WTC11 (cell line): ENCODE measurements at regions not wholly inside any gene's neighbourhood (a gene's known extent, or its start where the extent isn't known, plus 50 kb on each side); places are given as distances from the start of the nearest gene placed in this dataset.

Experiments
- ATAC-seq: fragments of 200-7000 bp; cut with Tn5 transposase; 2 replicates; pipeline ENCODE4 v1.10.0; 2021; ENCODE audit warnings: mild to moderate bottlenecking, moderate library complexity
- CTCF ChIA-PET: fragments of 300-600 bp; sonication (Branson Sonifier 250); formaldehyde crosslinking; loops from one replicate; lab custom pipeline; 2021; ENCODE audit warnings: antibody characterized with exemption; lab: Charles Lee
- POLR2A ChIA-PET: fragments of 350-600 bp; sonication (Branson Sonifier 250); formaldehyde crosslinking; loops from one replicate; lab custom pipeline; 2021; ENCODE audit warnings: antibody characterized with exemption; lab: Charles Lee
- DNase-seq: peaks from one replicate; pipeline ENCODE4 v3.0.0; 2021; ENCODE audit warnings: low spot score
- H3K27ac Mint-ChIP-seq: 2 replicates; pipeline ENCODE4 v1.8.0; 2021; ENCODE audit warnings: mixed read lengths
- H3K27me3 Mint-ChIP-seq: 2 replicates; pipeline ENCODE4 v1.8.0; 2021; ENCODE audit warnings: low read depth, mild to moderate bottlenecking, moderate library complexity, mixed read lengths
- H3K36me3 Mint-ChIP-seq: 2 replicates; pipeline ENCODE4 v1.8.0; 2021; ENCODE audit warnings: mixed read lengths
- H3K4me1 Mint-ChIP-seq: 2 replicates; pipeline ENCODE4 v1.8.0; 2022; ENCODE audit warnings: mixed read lengths
- H3K4me3 Mint-ChIP-seq: 2 replicates; pipeline ENCODE4 v1.8.0; 2021; ENCODE audit warnings: mild to moderate bottlenecking, moderate library complexity, mixed read lengths
- H3K9me3 Mint-ChIP-seq: 2 replicates; pipeline ENCODE4 v1.8.0; 2021; ENCODE audit warnings: mixed read lengths
- AFF4 ChIP-seq: sonication (generic); formaldehyde crosslinking; IDR thresholded peaks from 2 replicates; pipeline ENCODE4 v1.8.1; 2023; ENCODE audit warnings: mild to moderate bottlenecking, missing genetic modification reagents, borderline replicate concordance
- ATF3 ChIP-seq: sonication (generic); formaldehyde crosslinking; conservative IDR thresholded peaks from 2 replicates; pipeline ENCODE4 v1.8.1; 2022; ENCODE audit warnings: mild to moderate bottlenecking, missing genetic modification reagents
- CREM ChIP-seq: sonication (generic); formaldehyde crosslinking; IDR thresholded peaks from 2 replicates; pipeline ENCODE4 v1.8.1; 2022; ENCODE audit warnings: mild to moderate bottlenecking, missing genetic modification reagents, moderate library complexity
- EMX1 ChIP-seq: fragments of 250-450 bp; sonication (Bioruptor Pico); IDR thresholded peaks from 2 replicates; pipeline ENCODE4 v1.8.0; 2021; ENCODE audit warnings: mild to moderate bottlenecking
- ESRRA ChIP-seq: sonication (generic); formaldehyde crosslinking; IDR thresholded peaks from 2 replicates; pipeline ENCODE4 v1.8.1; 2022; ENCODE audit warnings: mild to moderate bottlenecking, missing genetic modification reagents, borderline replicate concordance
- FOXK1 ChIP-seq: sonication (generic); formaldehyde crosslinking; IDR thresholded peaks from 2 replicates; pipeline ENCODE4 v1.8.0; 2022; ENCODE audit warnings: mild to moderate bottlenecking, moderate library complexity, missing genetic modification reagents
- FOXP4 ChIP-seq: sonication (generic); formaldehyde crosslinking; IDR thresholded peaks from 2 replicates; pipeline ENCODE4 v1.8.0; 2022; ENCODE audit warnings: mild to moderate bottlenecking, missing genetic modification reagents
- GTF2I ChIP-seq: fragments of 250-450 bp; sonication (Bioruptor Pico); conservative IDR thresholded peaks from 2 replicates; pipeline ENCODE4 v1.4.0; 2021; ENCODE audit warnings: mild to moderate bottlenecking
- JUN ChIP-seq: sonication (generic); formaldehyde crosslinking; IDR thresholded peaks from 2 replicates; pipeline ENCODE4 v1.8.0; 2023; ENCODE audit warnings: mild to moderate bottlenecking, missing genetic modification reagents
- MAX ChIP-seq: sonication (generic); formaldehyde crosslinking; IDR thresholded peaks from 2 replicates; pipeline ENCODE4 v1.8.0; 2022; ENCODE audit warnings: mild to moderate bottlenecking, missing genetic modification reagents
- MLX ChIP-seq: sonication (generic); formaldehyde crosslinking; IDR thresholded peaks from 2 replicates; pipeline ENCODE4 v1.8.1; 2023; ENCODE audit warnings: mild to moderate bottlenecking, missing genetic modification reagents, moderate library complexity
- NR2C2 ChIP-seq: sonication (generic); formaldehyde crosslinking; IDR thresholded peaks from 2 replicates; pipeline ENCODE4 v1.8.0; 2022; ENCODE audit warnings: mild to moderate bottlenecking, missing genetic modification reagents
- NR3C1 ChIP-seq: sonication (generic); formaldehyde crosslinking; conservative IDR thresholded peaks from 2 replicates; pipeline ENCODE4 v1.8.1; 2023; ENCODE audit warnings: low read depth, mild to moderate bottlenecking, missing genetic modification reagents
- RELA ChIP-seq: sonication (generic); formaldehyde crosslinking; IDR thresholded peaks from 2 replicates; pipeline ENCODE4 v1.8.1; 2022; ENCODE audit warnings: missing genetic modification reagents, mild to moderate bottlenecking, borderline replicate concordance
- SMAD3 ChIP-seq: sonication (generic); formaldehyde crosslinking; IDR thresholded peaks from 2 replicates; pipeline ENCODE4 v1.8.0; 2022; ENCODE audit warnings: missing genetic modification reagents, mild to moderate bottlenecking, borderline replicate concordance
- SMAD4 ChIP-seq: sonication (generic); formaldehyde crosslinking; IDR thresholded peaks from 2 replicates; pipeline ENCODE4 v1.8.0; 2022; ENCODE audit warnings: mild to moderate bottlenecking, missing genetic modification reagents
- SP1 ChIP-seq: sonication (generic); formaldehyde crosslinking; conservative IDR thresholded peaks from 2 replicates; pipeline ENCODE4 v1.8.1; 2022; ENCODE audit warnings: missing genetic modification reagents
- TP53 ChIP-seq: sonication (generic); formaldehyde crosslinking; IDR thresholded peaks from 2 replicates; pipeline ENCODE4 v1.8.1; 2023; ENCODE audit warnings: mild to moderate bottlenecking, missing genetic modification reagents
- ZMAT4 ChIP-seq: fragments of 250-450 bp; sonication (Bioruptor Pico); IDR thresholded peaks from 2 replicates; pipeline ENCODE4 v1.9.0; 2021; ENCODE audit warnings: mild to moderate bottlenecking
- ZNF121 ChIP-seq: sonication (generic); formaldehyde crosslinking; IDR thresholded peaks from 2 replicates; pipeline ENCODE4 v1.8.0; 2023; ENCODE audit warnings: missing genetic modification reagents
- ZNF219 ChIP-seq: sonication (generic); formaldehyde crosslinking; IDR thresholded peaks from 2 replicates; pipeline ENCODE4 v1.8.0; 2023; ENCODE audit warnings: missing genetic modification reagents, mild to moderate bottlenecking, borderline replicate concordance
- ZNF317 ChIP-seq: sonication (generic); formaldehyde crosslinking; IDR thresholded peaks from 2 replicates; pipeline ENCODE4 v1.8.1; 2023; ENCODE audit warnings: low read depth, mild to moderate bottlenecking, moderate library complexity, missing genetic modification reagents, borderline replicate concordance
- TF ChIP-seq, protein P1 (sequence below): fragments of 200-600 bp; IDR thresholded peaks from 2 replicates; pipeline ENCODE4 v1.8.0; 2022; ENCODE audit warnings: antibody characterized with exemption
- TF ChIP-seq, protein P2 (sequence below): sonication (generic); formaldehyde crosslinking; IDR thresholded peaks from 2 replicates; pipeline ENCODE4 v1.8.1; 2023; ENCODE audit warnings: mild to moderate bottlenecking, missing genetic modification reagents
- TF ChIP-seq, protein P3 (sequence below): sonication (generic); formaldehyde crosslinking; IDR thresholded peaks from 2 replicates; pipeline ENCODE4 v1.8.0; 2023; ENCODE audit warnings: missing genetic modification reagents

DNA sequence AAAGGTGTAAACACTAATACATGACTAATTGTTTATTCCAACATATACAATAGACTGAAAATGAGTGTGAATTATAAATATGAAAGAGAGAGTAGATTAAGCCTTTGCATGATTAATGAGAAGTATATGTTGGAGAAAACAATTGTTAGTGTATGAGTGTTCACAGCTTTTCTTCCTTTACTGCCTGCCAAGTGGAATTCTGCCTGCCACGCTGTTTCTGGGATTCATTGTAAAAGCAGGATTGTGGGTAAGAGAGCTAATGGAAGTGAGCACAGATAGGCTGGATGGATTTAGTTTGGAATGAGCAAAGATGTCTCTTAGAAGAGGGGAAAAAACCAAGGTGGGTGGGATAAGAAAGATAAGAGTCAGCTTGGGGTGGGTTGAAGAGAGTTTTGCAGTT is 129.6 kb upstream of the NMUR2 start (continued):
- TF ChIP-seq ZNF317, result no peak
- no peak for TF ChIP-seq SMAD4 (CRISPR knock-in tag)
- no peak for TF ChIP-seq ZNF121 (CRISPR knock-in tag)

DNA sequence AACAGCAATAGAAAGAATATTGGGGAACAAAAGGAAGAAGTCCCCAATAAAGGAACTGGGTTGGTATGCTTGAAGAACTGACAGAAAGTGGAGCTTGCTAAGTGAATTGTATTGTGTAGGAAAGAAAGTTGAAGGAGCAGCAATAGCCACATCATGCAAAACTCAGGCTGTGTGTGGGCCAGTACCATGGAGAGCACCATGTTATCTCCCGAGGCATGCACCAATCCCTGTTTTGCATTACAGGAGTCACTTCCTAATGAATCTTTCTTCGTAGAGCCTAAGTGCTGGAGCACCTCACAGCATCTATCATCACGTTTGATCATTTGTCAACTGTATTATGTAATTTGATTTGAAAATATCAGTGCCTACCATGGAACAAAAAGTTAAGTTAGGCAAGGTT is 137.7 kb upstream of the NMUR2 start:
- Mint-ChIP-seq H3K36me3 (no peaks in the 10 kb centered on the region), H3K27ac (no peak overlapping the region), H3K4me3 (no peak overlapping the region), H3K27me3 (no peaks in the 10 kb centered on the region; the same call in 1 of the 2 replicates), H3K9me3 (no peaks in the 10 kb centered on the region), H3K4me1 (no peaks in the 10 kb centered on the region)
- ChIA-PET CTCF (no interaction called here), POLR2A (no interaction called here)
- ATAC-seq (peak; percentile 90), DNase-seq (peak; percentile 47)
- TF ChIP-seq, protein P1, sequence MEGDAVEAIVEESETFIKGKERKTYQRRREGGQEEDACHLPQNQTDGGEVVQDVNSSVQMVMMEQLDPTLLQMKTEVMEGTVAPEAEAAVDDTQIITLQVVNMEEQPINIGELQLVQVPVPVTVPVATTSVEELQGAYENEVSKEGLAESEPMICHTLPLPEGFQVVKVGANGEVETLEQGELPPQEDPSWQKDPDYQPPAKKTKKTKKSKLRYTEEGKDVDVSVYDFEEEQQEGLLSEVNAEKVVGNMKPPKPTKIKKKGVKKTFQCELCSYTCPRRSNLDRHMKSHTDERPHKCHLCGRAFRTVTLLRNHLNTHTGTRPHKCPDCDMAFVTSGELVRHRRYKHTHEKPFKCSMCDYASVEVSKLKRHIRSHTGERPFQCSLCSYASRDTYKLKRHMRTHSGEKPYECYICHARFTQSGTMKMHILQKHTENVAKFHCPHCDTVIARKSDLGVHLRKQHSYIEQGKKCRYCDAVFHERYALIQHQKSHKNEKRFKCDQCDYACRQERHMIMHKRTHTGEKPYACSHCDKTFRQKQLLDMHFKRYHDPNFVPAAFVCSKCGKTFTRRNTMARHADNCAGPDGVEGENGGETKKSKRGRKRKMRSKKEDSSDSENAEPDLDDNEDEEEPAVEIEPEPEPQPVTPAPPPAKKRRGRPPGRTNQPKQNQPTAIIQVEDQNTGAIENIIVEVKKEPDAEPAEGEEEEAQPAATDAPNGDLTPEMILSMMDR, result no peak
- no peak for TF ChIP-seq MLX
- no peak for TF ChIP-seq ATF3 (CRISPR knock-in tag)
- TF ChIP-seq JUN, result peak; percentile 77; the same call in 1 of the 2 replicates
- TF ChIP-seq, protein P2, sequence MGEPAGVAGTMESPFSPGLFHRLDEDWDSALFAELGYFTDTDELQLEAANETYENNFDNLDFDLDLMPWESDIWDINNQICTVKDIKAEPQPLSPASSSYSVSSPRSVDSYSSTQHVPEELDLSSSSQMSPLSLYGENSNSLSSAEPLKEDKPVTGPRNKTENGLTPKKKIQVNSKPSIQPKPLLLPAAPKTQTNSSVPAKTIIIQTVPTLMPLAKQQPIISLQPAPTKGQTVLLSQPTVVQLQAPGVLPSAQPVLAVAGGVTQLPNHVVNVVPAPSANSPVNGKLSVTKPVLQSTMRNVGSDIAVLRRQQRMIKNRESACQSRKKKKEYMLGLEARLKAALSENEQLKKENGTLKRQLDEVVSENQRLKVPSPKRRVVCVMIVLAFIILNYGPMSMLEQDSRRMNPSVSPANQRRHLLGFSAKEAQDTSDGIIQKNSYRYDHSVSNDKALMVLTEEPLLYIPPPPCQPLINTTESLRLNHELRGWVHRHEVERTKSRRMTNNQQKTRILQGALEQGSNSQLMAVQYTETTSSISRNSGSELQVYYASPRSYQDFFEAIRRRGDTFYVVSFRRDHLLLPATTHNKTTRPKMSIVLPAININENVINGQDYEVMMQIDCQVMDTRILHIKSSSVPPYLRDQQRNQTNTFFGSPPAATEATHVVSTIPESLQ (CRISPR knock-in tag), result no peak
- TF ChIP-seq TP53 (CRISPR knock-in tag), result peak; percentile 76; the same call in 1 of the 2 replicates
- peak; percentile 42; the same call in 1 of the 2 replicates for TF ChIP-seq MAX (CRISPR knock-in tag)
- TF ChIP-seq ZMAT4 (CRISPR knock-in tag), result no peak
- TF ChIP-seq, protein P3, sequence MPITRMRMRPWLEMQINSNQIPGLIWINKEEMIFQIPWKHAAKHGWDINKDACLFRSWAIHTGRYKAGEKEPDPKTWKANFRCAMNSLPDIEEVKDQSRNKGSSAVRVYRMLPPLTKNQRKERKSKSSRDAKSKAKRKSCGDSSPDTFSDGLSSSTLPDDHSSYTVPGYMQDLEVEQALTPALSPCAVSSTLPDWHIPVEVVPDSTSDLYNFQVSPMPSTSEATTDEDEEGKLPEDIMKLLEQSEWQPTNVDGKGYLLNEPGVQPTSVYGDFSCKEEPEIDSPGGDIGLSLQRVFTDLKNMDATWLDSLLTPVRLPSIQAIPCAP, result 0 out of 2 replicates have a peak, but pooled peaks have one; percentile 50
- TF ChIP-seq EMX1, result no peak
- TF ChIP-seq RELA (CRISPR knock-in tag), result no peak
- 0 out of 2 replicates have a peak, but pooled peaks have one; percentile 27 for TF ChIP-seq SMAD3 (CRISPR knock-in tag)
- TF ChIP-seq FOXK1 (CRISPR knock-in tag), result peak; percentile 62; the same call in 1 of the 2 replicates
- TF ChIP-seq NR2C2 (CRISPR knock-in tag), result no peak
- no peak for TF ChIP-seq NR3C1 (CRISPR knock-in tag)
- TF ChIP-seq ZNF121 (CRISPR knock-in tag), result no peak
- TF ChIP-seq GTF2I (CRISPR knock-in tag), result no peak
- TF ChIP-seq ZNF219 (CRISPR knock-in tag), result peak; percentile 42; the same call in 1 of the 2 replicates
- no peak for TF ChIP-seq ZNF317
- peak; percentile 80; the same call in 1 of the 2 replicates for TF ChIP-seq FOXP4 (CRISPR knock-in tag)
- TF ChIP-seq CREM (CRISPR knock-in tag), result 0 out of 2 replicates have a peak, but pooled peaks have one; percentile 51
- TF ChIP-seq ESRRA, result no peak
- TF ChIP-seq AFF4 (CRISPR knock-in tag), result no peak
- 0 out of 2 replicates have a peak, but pooled peaks have one; percentile 14 for TF ChIP-seq SMAD4 (CRISPR knock-in tag)
- TF ChIP-seq SP1 (CRISPR knock-in tag), result no peak
